Heart left ventricle (tissue), 13 donors: ENCODE measurements at regions not wholly inside any gene's neighbourhood (a gene's known extent, or its start where the extent isn't known, plus 50 kb on each side); places are given as distances from the start of the nearest gene placed in this dataset.

Source experiments
- POLR2A ChIP-seq, 2 donors: fragments of 450-650 bp; IDR thresholded peaks; one replicate each; pipeline ENCODE4 v1.6.1; 2017; ENCODE audit warnings: antibody characterized with exemption in 2 of 2, mild to moderate bottlenecking in 2 of 2, moderate library complexity in 2 of 2
- TF ChIP-seq, protein P1 (sequence below), 12 donors: fragments of 200-600 bp; sonication (generic) in 4 of 12; IDR thresholded peaks; one replicate each; pipeline versions ENCODE4 v1.5.0 to v1.8.0; 2018 to 2022; ENCODE audit warnings: antibody characterized with exemption in 12 of 12, mild to moderate bottlenecking in 5 of 12
- donor health status: ischemic (EF 13 %, LVEDD 7.1; RV severe dilation, severe dysfunction).
- donor health status: DM: no; HTN: yes; CAD: no.
- donor health status: DM: no; HTN: no; CAD: no.
- donor health status: ischemic (EF 25% LVEDD 6.9; RV normal size, moderate dysfunction).
- donor health status: ischemic (EF 25% LVEDD 5.7; RV mildly dilated, moderate dysfunction).
- donor health status: ischemic (EF 35%, LVEDD 5.7; RV mildly dilated, moderate dysfunction).
- donor health status: nonischemic (EF 11% LVEDD 7.7; RV severe dilation, severe dysfunction).
- donor health status: DM: yes; HTN: yes; CAD: no.
- donor health status: PGD.
- donor health status: ischemic (EF 29% LVEDD 5.4; RV normal size, mild dysfunction).
- donor health status: nonischemic (EF 23%, LVEDD 6.1; RV moderate dilation, normal function).

DNA sequence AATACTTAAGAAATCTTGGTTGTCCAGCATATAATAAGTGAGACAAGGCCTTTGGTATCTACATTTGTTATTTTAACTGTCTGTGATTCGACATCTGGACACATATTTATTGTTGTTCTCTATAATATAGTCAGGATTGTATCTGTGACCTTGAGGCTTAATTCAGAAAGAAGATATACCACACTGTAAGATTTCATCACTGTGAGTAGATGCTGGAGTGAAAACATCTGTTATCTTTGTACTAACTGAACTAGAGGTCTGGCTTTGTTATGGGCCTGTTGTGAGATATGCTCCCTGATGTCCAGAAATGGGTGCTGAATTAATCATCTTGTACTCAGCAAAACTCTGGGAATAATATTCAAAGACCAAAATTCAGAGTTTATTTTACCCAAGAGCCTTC is 148.5 kb downstream of the ISOC1 start:
- TF ChIP-seq, protein P1, sequence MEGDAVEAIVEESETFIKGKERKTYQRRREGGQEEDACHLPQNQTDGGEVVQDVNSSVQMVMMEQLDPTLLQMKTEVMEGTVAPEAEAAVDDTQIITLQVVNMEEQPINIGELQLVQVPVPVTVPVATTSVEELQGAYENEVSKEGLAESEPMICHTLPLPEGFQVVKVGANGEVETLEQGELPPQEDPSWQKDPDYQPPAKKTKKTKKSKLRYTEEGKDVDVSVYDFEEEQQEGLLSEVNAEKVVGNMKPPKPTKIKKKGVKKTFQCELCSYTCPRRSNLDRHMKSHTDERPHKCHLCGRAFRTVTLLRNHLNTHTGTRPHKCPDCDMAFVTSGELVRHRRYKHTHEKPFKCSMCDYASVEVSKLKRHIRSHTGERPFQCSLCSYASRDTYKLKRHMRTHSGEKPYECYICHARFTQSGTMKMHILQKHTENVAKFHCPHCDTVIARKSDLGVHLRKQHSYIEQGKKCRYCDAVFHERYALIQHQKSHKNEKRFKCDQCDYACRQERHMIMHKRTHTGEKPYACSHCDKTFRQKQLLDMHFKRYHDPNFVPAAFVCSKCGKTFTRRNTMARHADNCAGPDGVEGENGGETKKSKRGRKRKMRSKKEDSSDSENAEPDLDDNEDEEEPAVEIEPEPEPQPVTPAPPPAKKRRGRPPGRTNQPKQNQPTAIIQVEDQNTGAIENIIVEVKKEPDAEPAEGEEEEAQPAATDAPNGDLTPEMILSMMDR (IDR thresholded peaks at IDR 0.05) = no peak
- no peak for TF ChIP-seq POLR2A (IDR thresholded peaks at IDR 0.05)
